ENCODE measurements at regions not wholly inside any gene's neighbourhood (a gene's known extent, or its start where the extent isn't known, plus 50 kb on each side); places are given as distances from the start of the nearest gene placed in this dataset.

DNA sequence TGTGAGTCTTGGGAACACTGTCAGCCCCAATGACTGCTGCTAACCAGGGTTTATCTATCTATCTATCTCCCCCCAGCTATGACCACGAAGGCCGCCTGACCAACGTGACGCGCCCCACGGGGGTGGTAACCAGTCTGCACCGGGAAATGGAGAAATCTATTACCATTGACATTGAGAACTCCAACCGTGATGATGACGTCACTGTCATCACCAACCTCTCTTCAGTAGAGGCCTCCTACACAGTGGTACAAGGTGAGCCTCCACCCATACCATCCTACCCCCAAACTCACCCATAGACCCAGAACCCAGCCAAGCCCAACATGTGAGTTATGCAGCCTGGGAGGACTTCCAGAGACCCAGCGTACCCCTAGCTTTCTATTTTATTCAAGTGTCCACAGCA is 65.4 kb upstream of the WWC1 start:
- intact Hi-C loops (cut with micrococcal nuclease) = no loop called here
- Mint-ChIP-seq H3K9me3 (ENCODE audit: unreplicated experiment) (no peaks in the 10 kb centered on the region), H3K36me3 (ENCODE audit: insufficient read depth, unreplicated experiment) (no peaks in the 10 kb centered on the region), H3K4me3 (ENCODE audit: unreplicated experiment) (no peak overlapping the region), H3K27me3 (ENCODE audit: insufficient read depth, unreplicated experiment) (peaks cover 31% of the 10 kb centered on the region), H3K4me1 (ENCODE audit: insufficient read depth, unreplicated experiment) (no peaks in the 10 kb centered on the region), H3K27ac (ENCODE audit: low read depth, unreplicated experiment) (no peak overlapping the region)
- no peak for DNase-seq (ENCODE audit: unreplicated experiment)
- TF ChIP-seq, protein P1, sequence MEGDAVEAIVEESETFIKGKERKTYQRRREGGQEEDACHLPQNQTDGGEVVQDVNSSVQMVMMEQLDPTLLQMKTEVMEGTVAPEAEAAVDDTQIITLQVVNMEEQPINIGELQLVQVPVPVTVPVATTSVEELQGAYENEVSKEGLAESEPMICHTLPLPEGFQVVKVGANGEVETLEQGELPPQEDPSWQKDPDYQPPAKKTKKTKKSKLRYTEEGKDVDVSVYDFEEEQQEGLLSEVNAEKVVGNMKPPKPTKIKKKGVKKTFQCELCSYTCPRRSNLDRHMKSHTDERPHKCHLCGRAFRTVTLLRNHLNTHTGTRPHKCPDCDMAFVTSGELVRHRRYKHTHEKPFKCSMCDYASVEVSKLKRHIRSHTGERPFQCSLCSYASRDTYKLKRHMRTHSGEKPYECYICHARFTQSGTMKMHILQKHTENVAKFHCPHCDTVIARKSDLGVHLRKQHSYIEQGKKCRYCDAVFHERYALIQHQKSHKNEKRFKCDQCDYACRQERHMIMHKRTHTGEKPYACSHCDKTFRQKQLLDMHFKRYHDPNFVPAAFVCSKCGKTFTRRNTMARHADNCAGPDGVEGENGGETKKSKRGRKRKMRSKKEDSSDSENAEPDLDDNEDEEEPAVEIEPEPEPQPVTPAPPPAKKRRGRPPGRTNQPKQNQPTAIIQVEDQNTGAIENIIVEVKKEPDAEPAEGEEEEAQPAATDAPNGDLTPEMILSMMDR (IDR thresholded peaks at IDR 0.05; ENCODE audit: unreplicated experiment) = no peak
- CTCF ChIA-PET = interaction anchor here (0.6 to 2.8 kb wide), 6 partner anchors 8 to 1287 kb away, joined by 3 to 18 read pairs (median 4); no protein-coding TSS in a partner anchor
- no TSS peak for BruUV-seq (replicated peaks)
- POLR2A ChIA-PET = no interaction called here

GRCh38 chr5:168227001-168227400 is 64.4 kb upstream of the WWC1 start:
- ChIA-PET CTCF (interaction anchor here (0.6 to 2.8 kb wide), 7 partner anchors 9 to 644 kb away, joined by 3 to 18 read pairs (median 3); no protein-coding TSS in a partner anchor), POLR2A (interaction anchor here (0.7 kb wide), 3 partner anchors 33 to 1137 kb away, joined by 3 to 4 read pairs (median 4); no protein-coding TSS in a partner anchor)
- DNase-seq (ENCODE audit: unreplicated experiment) = peak; percentile 56
- BruUV-seq (replicated peaks) = no TSS peak
- TF ChIP-seq, protein P1 (IDR thresholded peaks at IDR 0.05; ENCODE audit: unreplicated experiment) = no peak
- intact Hi-C loops (cut with micrococcal nuclease) = no loop called here
- H3K4me3 Mint-ChIP-seq (ENCODE audit: unreplicated experiment) = no peak overlapping the region
- H3K27ac Mint-ChIP-seq (ENCODE audit: low read depth, unreplicated experiment) = no peak overlapping the region
- H3K36me3 Mint-ChIP-seq (ENCODE audit: insufficient read depth, unreplicated experiment) = no peaks in the 10 kb centered on the region
- no peaks in the 10 kb centered on the region for H3K9me3 Mint-ChIP-seq (ENCODE audit: unreplicated experiment)
- no peaks in the 10 kb centered on the region for H3K4me1 Mint-ChIP-seq (ENCODE audit: insufficient read depth, unreplicated experiment)
- peaks cover 27% of the 10 kb centered on the region for H3K27me3 Mint-ChIP-seq (ENCODE audit: insufficient read depth, unreplicated experiment)

- intact Hi-C loops (cut with micrococcal nuclease) = no loop called here
- peaks cover 16% of the 10 kb centered on the region for H3K27me3 Mint-ChIP-seq (ENCODE audit: insufficient read depth, unreplicated experiment)
- no peak overlapping the region for H3K4me3 Mint-ChIP-seq (ENCODE audit: unreplicated experiment)
- no peaks in the 10 kb centered on the region for H3K9me3 Mint-ChIP-seq (ENCODE audit: unreplicated experiment)
- no peaks in the 10 kb centered on the region for H3K4me1 Mint-ChIP-seq (ENCODE audit: insufficient read depth, unreplicated experiment)
- H3K27ac Mint-ChIP-seq (ENCODE audit: low read depth, unreplicated experiment) = no peak overlapping the region
- TF ChIP-seq, protein P1 (IDR thresholded peaks at IDR 0.05; ENCODE audit: unreplicated experiment) = no peak
- peak; percentile 23 for DNase-seq (ENCODE audit: unreplicated experiment)
- CTCF ChIA-PET = interaction anchor here (0.6 to 2.8 kb wide), 3 partner anchors 10 to 1169 kb away, joined by 3 to 18 read pairs (median 3); no protein-coding TSS in a partner anchor
- BruUV-seq (replicated peaks) = no TSS peak
- no peaks in the 10 kb centered on the region for H3K36me3 Mint-ChIP-seq (ENCODE audit: insufficient read depth, unreplicated experiment)
- POLR2A ChIA-PET = no interaction called here
Measured at GRCh38 chr5:168227973-168228615, 63.4 kb upstream of the WWC1 start.

GRCh38 chr5:168228668-168229067 is 62.8 kb upstream of the WWC1 start:
- TF ChIP-seq, protein P1 (IDR thresholded peaks at IDR 0.05; ENCODE audit: unreplicated experiment) = no peak
- intact Hi-C loops (cut with micrococcal nuclease) = no loop called here
- POLR2A ChIA-PET = interaction anchor here (0.6 kb wide), 1 partner anchor 487 kb away, joined by 3 read pairs; no protein-coding TSS in a partner anchor

More at GRCh38 chr5:168228668-168229067, 62.8 kb upstream of the WWC1 start:
- peaks cover 11% of the 10 kb centered on the region for H3K27me3 Mint-ChIP-seq (ENCODE audit: insufficient read depth, unreplicated experiment)
- H3K9me3 Mint-ChIP-seq (ENCODE audit: unreplicated experiment) = no peaks in the 10 kb centered on the region
- H3K4me1 Mint-ChIP-seq (ENCODE audit: insufficient read depth, unreplicated experiment) = no peaks in the 10 kb centered on the region
- H3K36me3 Mint-ChIP-seq (ENCODE audit: insufficient read depth, unreplicated experiment) = no peaks in the 10 kb centered on the region
- no peak overlapping the region for H3K27ac Mint-ChIP-seq (ENCODE audit: low read depth, unreplicated experiment)
- no peak for DNase-seq (ENCODE audit: unreplicated experiment)
- BruUV-seq (replicated peaks) = no TSS peak
- H3K4me3 Mint-ChIP-seq (ENCODE audit: unreplicated experiment) = no peak overlapping the region
- CTCF ChIA-PET = interaction anchor here (2.8 kb wide), 1 partner anchor 10 kb away, joined by 18 read pairs; no protein-coding TSS in a partner anchor

Data from MCF 10A (cell line).